ENCODE measurements at regions not wholly inside any gene's neighbourhood (a gene's known extent, or its start where the extent isn't known, plus 50 kb on each side); places are given as distances from the start of the nearest gene placed in this dataset.

DNA sequence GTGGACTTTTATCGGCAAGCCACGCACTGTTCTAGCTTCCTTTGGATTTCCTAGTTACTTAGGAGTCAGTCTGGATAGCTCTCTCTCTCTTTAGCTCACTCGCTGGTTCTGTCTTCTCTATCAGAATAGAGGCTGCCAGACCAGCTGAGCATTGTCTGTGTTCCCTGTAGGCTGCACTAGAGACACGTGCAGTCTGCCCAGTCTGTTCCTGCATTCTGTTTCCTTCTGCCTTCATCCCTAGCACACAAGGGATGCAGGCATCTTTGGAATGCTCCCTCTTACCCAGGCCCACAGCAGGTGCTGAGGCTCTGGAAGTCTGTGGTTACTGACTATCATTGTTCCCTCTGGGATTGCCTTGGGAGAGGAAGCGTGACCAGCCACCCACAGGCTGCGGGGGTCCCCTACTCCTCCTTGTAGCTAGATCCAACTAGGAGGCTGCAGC, 322.8 kb downstream of the ZNF621 start:
- dilution Hi-C loops (cut with MboI; ENCODE audit: extremely low pct_ligation_motif_present, low sequenced_read_pairs) = no loop called here

DNA sequence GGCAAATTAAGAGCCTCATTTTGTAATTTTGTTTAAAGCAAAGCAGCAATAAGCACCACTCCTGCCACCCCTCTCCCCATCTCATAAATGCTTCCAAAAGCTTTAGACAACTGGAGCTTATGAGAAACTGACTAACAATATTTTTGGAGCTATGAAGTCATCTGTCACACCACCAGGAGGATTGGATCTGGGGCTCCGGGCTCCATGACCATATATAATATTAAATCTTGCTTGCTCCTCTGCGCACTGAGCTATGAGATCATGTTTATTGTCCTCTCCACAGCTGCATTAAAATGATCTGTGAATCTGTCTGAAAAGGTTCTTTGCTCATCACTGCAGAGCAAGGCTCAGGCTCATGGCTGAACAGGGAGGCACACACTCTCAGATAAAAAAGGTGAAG, 323.7 kb downstream of the ZNF621 start:
- TF ChIP-seq, protein P1, sequence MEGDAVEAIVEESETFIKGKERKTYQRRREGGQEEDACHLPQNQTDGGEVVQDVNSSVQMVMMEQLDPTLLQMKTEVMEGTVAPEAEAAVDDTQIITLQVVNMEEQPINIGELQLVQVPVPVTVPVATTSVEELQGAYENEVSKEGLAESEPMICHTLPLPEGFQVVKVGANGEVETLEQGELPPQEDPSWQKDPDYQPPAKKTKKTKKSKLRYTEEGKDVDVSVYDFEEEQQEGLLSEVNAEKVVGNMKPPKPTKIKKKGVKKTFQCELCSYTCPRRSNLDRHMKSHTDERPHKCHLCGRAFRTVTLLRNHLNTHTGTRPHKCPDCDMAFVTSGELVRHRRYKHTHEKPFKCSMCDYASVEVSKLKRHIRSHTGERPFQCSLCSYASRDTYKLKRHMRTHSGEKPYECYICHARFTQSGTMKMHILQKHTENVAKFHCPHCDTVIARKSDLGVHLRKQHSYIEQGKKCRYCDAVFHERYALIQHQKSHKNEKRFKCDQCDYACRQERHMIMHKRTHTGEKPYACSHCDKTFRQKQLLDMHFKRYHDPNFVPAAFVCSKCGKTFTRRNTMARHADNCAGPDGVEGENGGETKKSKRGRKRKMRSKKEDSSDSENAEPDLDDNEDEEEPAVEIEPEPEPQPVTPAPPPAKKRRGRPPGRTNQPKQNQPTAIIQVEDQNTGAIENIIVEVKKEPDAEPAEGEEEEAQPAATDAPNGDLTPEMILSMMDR (optimal IDR thresholded peaks at IDR 0.05 in 1 of 3, IDR thresholded peaks at IDR 0.05 in 1 of 3, conservative IDR thresholded peaks at IDR 0.05 in 1 of 3; ENCODE audit: extremely low read depth in 1 of 3, insufficient read depth in 2 of 3, low read length in 3 of 3) = no peak
- no peak for TF ChIP-seq EZH2 (IDR thresholded peaks at IDR 0.05; ENCODE audit: low read length)
- Histone ChIP-seq H3K27ac (ENCODE audit: control insufficient read depth, insufficient read depth, low read length) (no peak overlapping the region), H3K4me3 (ENCODE audit: control insufficient read depth in 2 of 3, extremely low read depth in 1 of 3, insufficient read depth in 2 of 3, low read depth in 1 of 3, low read length in 3 of 3) (no peak overlapping the region), H3K79me2 (ENCODE audit: control insufficient read depth, insufficient read depth, low read length) (no peaks in the 10 kb centered on the region), H3K36me3 (ENCODE audit: control insufficient read depth in 2 of 2, extremely low read depth in 1 of 2, insufficient read depth in 2 of 2, low read length in 2 of 2) (no peaks in the 10 kb centered on the region), H3K27me3 (ENCODE audit: control insufficient read depth, extremely low read depth, insufficient read depth, low read length) (no peaks in the 10 kb centered on the region), H3K9me3 (ENCODE audit: control insufficient read depth, low read depth, low read length) (no peaks in the 10 kb centered on the region), H2AFZ (ENCODE audit: control insufficient read depth, low read length) (no peak overlapping the region), H3K9me1 (ENCODE audit: control insufficient read depth, extremely low read depth, insufficient read depth, low read length) (no peaks in the 10 kb centered on the region), H3K4me1 (ENCODE audit: control insufficient read depth, extremely low read depth, insufficient read depth, low read length) (no peaks in the 10 kb centered on the region), H3K9ac (ENCODE audit: control insufficient read depth, extremely low read depth, insufficient read depth, low read length) (no peak overlapping the region), H3K4me2 (ENCODE audit: control insufficient read depth, extremely low read depth, insufficient read depth, low read depth, low read length) (no peak overlapping the region), H4K20me1 (ENCODE audit: control insufficient read depth, extremely low read depth, insufficient read depth, low read length) (no peaks in the 10 kb centered on the region)
- dilution Hi-C loops (cut with MboI; ENCODE audit: extremely low pct_ligation_motif_present, low sequenced_read_pairs) = no loop called here
- DNase-seq (ENCODE audit: low read depth, low spot score) (no peak), FAIRE-seq (no peak)

More for the DNA sequence above, 322.8 kb downstream of the ZNF621 start:
- H3K36me3 ChIP-seq (ENCODE audit: control insufficient read depth in 2 of 2, extremely low read depth in 1 of 2, insufficient read depth in 2 of 2, low read length in 2 of 2) = no peaks in the 10 kb centered on the region
- H3K9me3 ChIP-seq (ENCODE audit: control insufficient read depth, low read depth, low read length) = no peaks in the 10 kb centered on the region
- H4K20me1 ChIP-seq (ENCODE audit: control insufficient read depth, extremely low read depth, insufficient read depth, low read length) = no peaks in the 10 kb centered on the region
- H3K27ac ChIP-seq (ENCODE audit: control insufficient read depth, insufficient read depth, low read length) = no peak overlapping the region
- FAIRE-seq (no peak), DNase-seq (ENCODE audit: low read depth, low spot score) (no peak)
- no peak for TF ChIP-seq EZH2 (IDR thresholded peaks at IDR 0.05; ENCODE audit: low read length)
- TF ChIP-seq, protein P1 (optimal IDR thresholded peaks at IDR 0.05 in 1 of 3, IDR thresholded peaks at IDR 0.05 in 1 of 3, conservative IDR thresholded peaks at IDR 0.05 in 1 of 3; ENCODE audit: extremely low read depth in 1 of 3, insufficient read depth in 2 of 3, low read length in 3 of 3) = peak in 1 of 3 experiments; percentile 47
- no peak overlapping the region for H3K9ac ChIP-seq (ENCODE audit: control insufficient read depth, extremely low read depth, insufficient read depth, low read length)
- H3K79me2 ChIP-seq (ENCODE audit: control insufficient read depth, insufficient read depth, low read length) = no peaks in the 10 kb centered on the region
- H3K4me3 ChIP-seq (ENCODE audit: control insufficient read depth in 2 of 3, extremely low read depth in 1 of 3, insufficient read depth in 2 of 3, low read depth in 1 of 3, low read length in 3 of 3) = no peak overlapping the region
- no peaks in the 10 kb centered on the region for H3K4me1 ChIP-seq (ENCODE audit: control insufficient read depth, extremely low read depth, insufficient read depth, low read length)
- H3K9me1 ChIP-seq (ENCODE audit: control insufficient read depth, extremely low read depth, insufficient read depth, low read length) = no peaks in the 10 kb centered on the region
- H2AFZ ChIP-seq (ENCODE audit: control insufficient read depth, low read length) = no peak overlapping the region
- no peak overlapping the region for H3K4me2 ChIP-seq (ENCODE audit: control insufficient read depth, extremely low read depth, insufficient read depth, low read depth, low read length)
- H3K27me3 ChIP-seq (ENCODE audit: control insufficient read depth, extremely low read depth, insufficient read depth, low read length) = no peaks in the 10 kb centered on the region

Data from keratinocyte (primary cell).